A549 (cell line): ENCODE measurements at regions not wholly inside any gene's neighbourhood (a gene's known extent, or its start where the extent isn't known, plus 50 kb on each side); places are given as distances from the start of the nearest gene placed in this dataset.

Source experiments
- ATAC-seq, 2 experiments: fragments of 200-7000 bp in 1 of 2; fragments of >200 bp in 1 of 2; cut with Nextera tagmentation in 1 of 2; cut with Tn5 transposase in 1 of 2; 3 replicates each; pipeline versions ENCODE4 v1.8.0 to v1.9.1; 2018 to 2020; ENCODE audit warnings: mild to moderate bottlenecking in 1 of 2, moderate library complexity in 1 of 2
- CTCF ChIA-PET: fragments of 300-600 bp; sonication (Branson Sonifier 250); formaldehyde crosslinking; extraction: SDS; loops from one replicate; lab custom pipeline; 2021; ENCODE audit warnings: antibody characterized with exemption, inconsistent platforms; lab: Yijun Ruan, JAX
- POLR2A ChIA-PET: fragments of 350-600 bp; formaldehyde crosslinking; extraction: SDS; loops from one replicate; lab custom pipeline; 2021; ENCODE audit warnings: antibody characterized with exemption, inconsistent platforms; lab: Yijun Ruan, JAX
- DNase-seq, 2 experiments: peaks; one replicate each; pipeline versions ENCODE4 v3.0.0 to v3.0.0-alpha.2; 2011 to 2016; ENCODE audit warnings: low read depth in 1 of 2, low spot score in 1 of 2
- FAIRE-seq: peaks from 2 replicates; lab custom pipeline; 2011; peaks lifted over from hg19 to GRCh38; lab: Jason Lieb, UNC
- H3K27ac ChIP-seq, 2 experiments: fragments of >200 bp; sonication (Bioruptor Twin); formaldehyde crosslinking; 3 replicates each; pipeline ENCODE4 v1.5.1; 2016 to 2017
- H3K4me1 ChIP-seq: fragments of >200 bp; sonication (Bioruptor Twin); formaldehyde crosslinking; 3 replicates; pipeline ENCODE4 v1.6.1; 2016
- H3K4me2 ChIP-seq: fragments of >200 bp; sonication (Bioruptor Twin); formaldehyde crosslinking; 3 replicates; pipeline ENCODE4 v1.6.1; 2016
- H3K4me3 ChIP-seq: fragments of >200 bp; sonication (Bioruptor Twin); formaldehyde crosslinking; 3 replicates; pipeline ENCODE4 v1.5.1; 2016
- H3K9me3 ChIP-seq: fragments of >200 bp; sonication (Bioruptor Twin); formaldehyde crosslinking; 3 replicates; pipeline ENCODE4 v1.6.1; 2016
- ATOH8 ChIP-seq: fragments of 250-450 bp; sonication (Bioruptor Pico); IDR thresholded peaks from 2 replicates; pipeline ENCODE4 v1.5.0; 2020; ENCODE audit warnings: low read depth, mild to moderate bottlenecking, moderate library complexity
- BHLHE40 ChIP-seq: IDR thresholded peaks from 2 replicates; pipeline ENCODE4 v1.6.1; 2012; ENCODE audit warnings: low read depth, low read length, inconsistent platforms
- CBX8 ChIP-seq: fragments of 200-600 bp; sonication (generic); IDR thresholded peaks from 2 replicates; pipeline ENCODE4 v1.6.1; 2016
- EHMT2 ChIP-seq: fragments of 200-600 bp; sonication (generic); IDR thresholded peaks from 2 replicates; pipeline ENCODE4 v1.6.1; 2016; ENCODE audit warnings: antibody characterized with exemption, low read depth, mild to moderate bottlenecking, moderate library complexity
- FOSB ChIP-seq: fragments of 250-450 bp; sonication (Bioruptor Pico); IDR thresholded peaks from 2 replicates; pipeline ENCODE4 v1.5.0; 2020; ENCODE audit warnings: mild to moderate bottlenecking, moderate library complexity
- FOXS1 ChIP-seq: fragments of 250-450 bp; sonication (Bioruptor Pico); IDR thresholded peaks from 2 replicates; pipeline ENCODE4 v1.5.0; 2020; ENCODE audit warnings: mild to moderate bottlenecking, moderate library complexity
- HEYL ChIP-seq: fragments of 250-450 bp; sonication (Bioruptor Pico); IDR thresholded peaks from 2 replicates; pipeline ENCODE4 v1.8.0; 2021; ENCODE audit warnings: mild to moderate bottlenecking, moderate library complexity
- HOXA7 ChIP-seq: fragments of 250-450 bp; sonication (Bioruptor Pico); IDR thresholded peaks from 2 replicates; pipeline ENCODE4 v1.5.0; 2020; ENCODE audit warnings: mild to moderate bottlenecking, moderate library complexity
- JUN ChIP-seq, 2 experiments: fragments of >200 bp; sonication (Bioruptor Twin); formaldehyde crosslinking; IDR thresholded peaks; 2 replicates in 1 of 2; 3 replicates in 1 of 2; pipeline ENCODE4 v1.6.1; 2016 to 2017
- KDM1A ChIP-seq: fragments of 200-600 bp; sonication (generic); IDR thresholded peaks from 2 replicates; pipeline ENCODE4 v1.6.1; 2016; ENCODE audit warnings: low read depth, mild to moderate bottlenecking
- NPAS2 ChIP-seq: fragments of 250-450 bp; sonication (Bioruptor Pico); IDR thresholded peaks from 2 replicates; pipeline ENCODE4 v1.8.0; 2022; ENCODE audit warnings: mild to moderate bottlenecking, moderate library complexity, borderline replicate concordance
- NR3C1 ChIP-seq: fragments of >200 bp; sonication (Bioruptor Twin); formaldehyde crosslinking; IDR thresholded peaks from 3 replicates; pipeline ENCODE4 v1.6.1; 2017
- PHF8 ChIP-seq: fragments of 200-600 bp; sonication (generic); IDR thresholded peaks from 2 replicates; pipeline ENCODE4 v1.6.1; 2016; ENCODE audit warnings: low read depth, mild to moderate bottlenecking, antibody characterized with exemption, moderate library complexity, borderline replicate concordance
- POLR2AphosphoS2 ChIP-seq: conservative IDR thresholded peaks from 2 replicates; pipeline ENCODE4 v1.6.1; 2012; ENCODE audit warnings: low read length, improper control_type of control experiment, inconsistent platforms
- REST ChIP-seq: fragments of 200-600 bp; sonication (generic); IDR thresholded peaks from 2 replicates; pipeline ENCODE4 v1.6.1; 2016; ENCODE audit warnings: antibody characterized with exemption, mild to moderate bottlenecking, moderate library complexity
- RNF2 ChIP-seq: fragments of 200-600 bp; sonication (generic); IDR thresholded peaks from 2 replicates; pipeline ENCODE4 v1.6.1; 2016; ENCODE audit warnings: low read depth, mild to moderate bottlenecking, antibody characterized with exemption, moderate library complexity, borderline replicate concordance
- TP53 ChIP-seq: fragments of 250-450 bp; sonication (Bioruptor Pico); IDR thresholded peaks from 2 replicates; pipeline ENCODE4 v1.5.0; 2021; ENCODE audit warnings: mild to moderate bottlenecking, moderate library complexity
- ZC3H11A ChIP-seq: fragments of 450-650 bp; IDR thresholded peaks from 2 replicates; pipeline ENCODE4 v1.6.1; 2014; ENCODE audit warnings: antibody characterized with exemption, mild to moderate bottlenecking
- ZNF302 ChIP-seq: fragments of 250-450 bp; sonication (Bioruptor Pico); IDR thresholded peaks from 2 replicates; pipeline ENCODE4 v1.9.0; 2021; ENCODE audit warnings: inconsistent platforms, mild to moderate bottlenecking, moderate library complexity
- WGBS: methylation state at CpG from one replicate; pipeline ENCODE4 v1.1.6; 2017; ENCODE audit errors: missing lambda C conversion rate; 5-methylcytosine and 5-hydroxymethylcytosine counted together
- TF ChIP-seq, protein P1 (sequence below): fragments of 250-450 bp; sonication (Bioruptor Pico); IDR thresholded peaks from 2 replicates; pipeline ENCODE4 v1.5.0; 2021; ENCODE audit warnings: mild to moderate bottlenecking, moderate library complexity, borderline replicate concordance
- TF ChIP-seq, protein P2 (sequence below): IDR thresholded peaks from 2 replicates; pipeline ENCODE4 v1.6.1; 2012

- ATAC-seq (no peak), DNase-seq (no peak), FAIRE-seq (no peak)
- no peak overlapping the region for H3K27ac ChIP-seq
- WGBS = 46% methylated on average over 12 of the region's 16 CpGs
- no peaks in the 10 kb centered on the region for H3K4me1 ChIP-seq
- no peak for TF ChIP-seq FOSB (CRISPR knock-in tag)
- TF ChIP-seq RNF2 = no peak
- TF ChIP-seq ZC3H11A = no peak
- no peak for TF ChIP-seq NPAS2
- no peak for TF ChIP-seq EHMT2
- no peak for TF ChIP-seq HOXA7 (CRISPR knock-in tag)
- no peak for TF ChIP-seq POLR2AphosphoS2
- TF ChIP-seq BHLHE40 = no peak
- no peak for TF ChIP-seq CBX8
- TF ChIP-seq REST = no peak
- no peak for TF ChIP-seq KDM1A
- TF ChIP-seq ATOH8 = no peak
- no peak for TF ChIP-seq FOXS1 (CRISPR knock-in tag)
- no peak for TF ChIP-seq HEYL
- TF ChIP-seq, protein P1, sequence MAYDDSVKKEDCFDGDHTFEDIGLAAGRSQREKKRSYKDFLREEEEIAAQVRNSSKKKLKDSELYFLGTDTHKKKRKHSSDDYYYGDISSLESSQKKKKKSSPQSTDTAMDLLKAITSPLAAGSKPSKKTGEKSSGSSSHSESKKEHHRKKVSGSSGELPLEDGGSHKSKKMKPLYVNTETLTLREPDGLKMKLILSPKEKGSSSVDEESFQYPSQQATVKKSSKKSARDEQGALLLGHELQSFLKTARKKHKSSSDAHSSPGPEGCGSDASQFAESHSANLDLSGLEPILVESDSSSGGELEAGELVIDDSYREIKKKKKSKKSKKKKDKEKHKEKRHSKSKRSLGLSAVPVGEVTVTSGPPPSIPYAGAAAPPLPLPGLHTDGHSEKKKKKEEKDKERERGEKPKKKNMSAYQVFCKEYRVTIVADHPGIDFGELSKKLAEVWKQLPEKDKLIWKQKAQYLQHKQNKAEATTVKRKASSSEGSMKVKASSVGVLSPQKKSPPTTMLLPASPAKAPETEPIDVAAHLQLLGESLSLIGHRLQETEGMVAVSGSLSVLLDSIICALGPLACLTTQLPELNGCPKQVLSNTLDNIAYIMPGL (CRISPR knock-in tag) = no peak
- TF ChIP-seq JUN (IDR thresholded peaks at IDR 0.05) = no peak
- TF ChIP-seq ZNF302 (CRISPR knock-in tag) = no peak
- TF ChIP-seq, protein P2, sequence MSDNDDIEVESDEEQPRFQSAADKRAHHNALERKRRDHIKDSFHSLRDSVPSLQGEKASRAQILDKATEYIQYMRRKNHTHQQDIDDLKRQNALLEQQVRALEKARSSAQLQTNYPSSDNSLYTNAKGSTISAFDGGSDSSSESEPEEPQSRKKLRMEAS = no peak
- no peak for TF ChIP-seq TP53 (CRISPR knock-in tag)
- POLR2A ChIA-PET = no interaction called here
- H3K4me2 ChIP-seq = no peak overlapping the region
- no peaks in the 10 kb centered on the region for H3K9me3 ChIP-seq
- CTCF ChIA-PET = interaction anchor here (0.6 to 6.5 kb wide), 3 partner anchors 62 to 262 kb away, joined by 3 to 98 read pairs (median 3); no protein-coding TSS in a partner anchor
- no peak overlapping the region for H3K4me3 ChIP-seq
These were observed 519.8 kb downstream of the BRD1 start for GRCh38 chr22:49307870-49308269.

DNA sequence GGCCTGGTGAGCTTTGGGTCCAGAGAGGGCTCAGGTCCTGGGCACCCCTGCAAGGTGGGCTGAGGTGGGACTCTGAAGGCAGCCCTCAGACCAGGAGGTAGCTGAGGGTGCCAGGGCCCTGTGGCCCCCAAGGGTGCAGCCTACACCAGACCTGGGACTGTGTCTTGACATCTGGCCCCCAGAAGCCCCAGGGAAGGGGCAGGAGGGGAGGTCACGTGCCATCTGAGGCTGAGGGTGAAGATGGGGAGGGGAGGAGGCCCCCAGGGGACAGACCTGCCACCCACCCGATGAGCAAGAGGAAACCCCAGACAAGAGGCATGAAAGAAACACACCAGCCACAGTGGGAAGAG is 520.2 kb downstream of the BRD1 start:
- DNase-seq (no peak), ATAC-seq (no peak), FAIRE-seq (no peak)
- Histone ChIP-seq H3K4me1 (no peaks in the 10 kb centered on the region), H3K9me3 (no peaks in the 10 kb centered on the region), H3K4me3 (no peak overlapping the region), H3K27ac (no peak overlapping the region), H3K4me2 (no peak overlapping the region)
- 0% methylated on average over 2 of the region's 2 CpGs for WGBS
- ChIA-PET POLR2A (no interaction called here), CTCF (interaction anchor here (0.6 to 6.5 kb wide), 2 partner anchors 62 to 262 kb away, joined by 3 to 98 read pairs; no protein-coding TSS in a partner anchor)
- TF ChIP-seq NR3C1 = no peak
- no peak for TF ChIP-seq PHF8
